Tibial nerve (tissue), 4 donors: ENCODE measurements at regions not wholly inside any gene's neighbourhood (a gene's known extent, or its start where the extent isn't known, plus 50 kb on each side); places are given as distances from the start of the nearest gene placed in this dataset.

Source experiments
- DNase-seq, 2 donors: peaks; one replicate each; pipeline ENCODE4 v3.0.0-alpha.2; 2019; ENCODE audit warnings: low spot score in 2 of 2
- H3K27ac ChIP-seq, 4 donors: fragments of 200-600 bp; sonication (generic) in 3 of 4; one replicate each; pipeline ENCODE4 v1.5.1; 2017 to 2019; ENCODE audit warnings: mild to moderate bottlenecking in 1 of 4
- H3K27me3 ChIP-seq, 2 donors: fragments of 200-600 bp; sonication (generic) in 1 of 2; one replicate each; pipeline versions ENCODE4 v1.5.1 to v1.6.0; 2017 to 2019
- H3K36me3 ChIP-seq, 3 donors: fragments of 200-600 bp; sonication (generic); one replicate each; pipeline ENCODE4 v1.5.1; 2018 to 2019
- H3K4me1 ChIP-seq, 4 donors: fragments of 200-600 bp; sonication (generic) in 3 of 4; one replicate each; pipeline ENCODE4 v1.5.1; 2017 to 2019
- H3K4me3 ChIP-seq, 4 donors: fragments of 200-600 bp; sonication (generic) in 3 of 4; one replicate each; pipeline ENCODE4 v1.5.1; 2017 to 2019; ENCODE audit warnings: mild to moderate bottlenecking in 1 of 4, moderate library complexity in 1 of 4
- H3K9me3 ChIP-seq, 4 donors: fragments of 200-600 bp; sonication (generic) in 3 of 4; one replicate each; pipeline ENCODE4 v1.5.1; 2017 to 2019
- EP300 ChIP-seq, 2 donors: sonication (generic); formaldehyde crosslinking; IDR thresholded peaks; one replicate each; pipeline ENCODE4 v1.6.1; 2017; ENCODE audit warnings: antibody characterized with exemption in 2 of 2, mild to moderate bottlenecking in 1 of 2
- POLR2A ChIP-seq, 2 donors: fragments of 450-650 bp; IDR thresholded peaks; one replicate each; pipeline ENCODE4 v1.6.1; 2017; ENCODE audit warnings: antibody characterized with exemption in 2 of 2, mild to moderate bottlenecking in 2 of 2, moderate library complexity in 2 of 2
- WGBS, 2 donors: methylation state at CpG; one replicate each; pipeline ENCODE4 v1.1.5; 2018; 5-methylcytosine and 5-hydroxymethylcytosine counted together
- TF ChIP-seq, protein P1 (sequence below), 5 experiments: fragments of 200-600 bp in 3 of 5; fragments of 450-650 bp in 2 of 5; sonication (generic) in 3 of 5; IDR thresholded peaks; one replicate each; pipeline ENCODE4 v1.5.1; 2016 to 2019; ENCODE audit warnings: antibody characterized with exemption in 5 of 5, mild to moderate bottlenecking in 3 of 5, moderate library complexity in 2 of 5

- H3K36me3 ChIP-seq: no peaks in the 10 kb centered on the region
- whole genome bisulfite sequencing, 2 donors: 26 to 36% methylated on average over 5 of the region's 5 CpGs
Observed at GRCh38 chr10:70970830-70971229, 82.5 kb upstream of the PCBD1 start.

DNA sequence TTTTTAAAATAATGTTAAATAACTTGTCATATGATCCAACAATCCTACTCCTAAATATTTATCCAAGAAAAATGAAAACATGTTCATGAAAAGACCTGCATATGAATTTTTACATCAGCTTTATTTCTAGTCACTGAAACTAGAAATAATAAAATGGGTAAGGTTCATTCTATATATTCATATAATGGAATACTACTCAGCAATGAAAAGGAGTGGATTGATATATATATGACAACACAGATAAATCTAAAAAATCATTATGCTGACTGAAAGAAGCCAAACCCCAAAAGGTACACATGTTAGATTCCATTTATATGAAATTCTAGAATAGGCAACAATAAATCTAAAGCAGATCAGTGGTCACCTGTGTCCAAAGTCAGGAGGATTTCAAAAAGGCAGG, 84.9 kb upstream of the PCBD1 start:
- Histone ChIP-seq H3K36me3 (no peaks in the 10 kb centered on the region), H3K4me1 (no peaks in the 10 kb centered on the region), H3K27ac (no peak overlapping the region), H3K27me3 (no peaks in the 10 kb centered on the region), H3K4me3 (no peak overlapping the region), H3K9me3 (peaks cover 0 to 38% (median 3%) of the 10 kb centered on the region in 4 donors)
- TF ChIP-seq EP300 (IDR thresholded peaks at IDR 0.05) (no peak), POLR2A (IDR thresholded peaks at IDR 0.05) (no peak)
- TF ChIP-seq, protein P1, sequence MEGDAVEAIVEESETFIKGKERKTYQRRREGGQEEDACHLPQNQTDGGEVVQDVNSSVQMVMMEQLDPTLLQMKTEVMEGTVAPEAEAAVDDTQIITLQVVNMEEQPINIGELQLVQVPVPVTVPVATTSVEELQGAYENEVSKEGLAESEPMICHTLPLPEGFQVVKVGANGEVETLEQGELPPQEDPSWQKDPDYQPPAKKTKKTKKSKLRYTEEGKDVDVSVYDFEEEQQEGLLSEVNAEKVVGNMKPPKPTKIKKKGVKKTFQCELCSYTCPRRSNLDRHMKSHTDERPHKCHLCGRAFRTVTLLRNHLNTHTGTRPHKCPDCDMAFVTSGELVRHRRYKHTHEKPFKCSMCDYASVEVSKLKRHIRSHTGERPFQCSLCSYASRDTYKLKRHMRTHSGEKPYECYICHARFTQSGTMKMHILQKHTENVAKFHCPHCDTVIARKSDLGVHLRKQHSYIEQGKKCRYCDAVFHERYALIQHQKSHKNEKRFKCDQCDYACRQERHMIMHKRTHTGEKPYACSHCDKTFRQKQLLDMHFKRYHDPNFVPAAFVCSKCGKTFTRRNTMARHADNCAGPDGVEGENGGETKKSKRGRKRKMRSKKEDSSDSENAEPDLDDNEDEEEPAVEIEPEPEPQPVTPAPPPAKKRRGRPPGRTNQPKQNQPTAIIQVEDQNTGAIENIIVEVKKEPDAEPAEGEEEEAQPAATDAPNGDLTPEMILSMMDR (IDR thresholded peaks at IDR 0.05): no peak
- no peak for DNase-seq

More at GRCh38 chr10:70970830-70971229, 82.5 kb upstream of the PCBD1 start:
- H3K27ac ChIP-seq: no peak overlapping the region
- no peaks in the 10 kb centered on the region for H3K4me1 ChIP-seq
- no peak for TF ChIP-seq POLR2A (IDR thresholded peaks at IDR 0.05)
- TF ChIP-seq, protein P1 (IDR thresholded peaks at IDR 0.05): no peak
- TF ChIP-seq EP300 (IDR thresholded peaks at IDR 0.05): no peak
- H3K27me3 ChIP-seq: no peaks in the 10 kb centered on the region
- no peak overlapping the region for H3K4me3 ChIP-seq
- H3K9me3 ChIP-seq: peaks cover 0 to 36% (median 3%) of the 10 kb centered on the region in 4 donors
- DNase-seq: no peak

DNA sequence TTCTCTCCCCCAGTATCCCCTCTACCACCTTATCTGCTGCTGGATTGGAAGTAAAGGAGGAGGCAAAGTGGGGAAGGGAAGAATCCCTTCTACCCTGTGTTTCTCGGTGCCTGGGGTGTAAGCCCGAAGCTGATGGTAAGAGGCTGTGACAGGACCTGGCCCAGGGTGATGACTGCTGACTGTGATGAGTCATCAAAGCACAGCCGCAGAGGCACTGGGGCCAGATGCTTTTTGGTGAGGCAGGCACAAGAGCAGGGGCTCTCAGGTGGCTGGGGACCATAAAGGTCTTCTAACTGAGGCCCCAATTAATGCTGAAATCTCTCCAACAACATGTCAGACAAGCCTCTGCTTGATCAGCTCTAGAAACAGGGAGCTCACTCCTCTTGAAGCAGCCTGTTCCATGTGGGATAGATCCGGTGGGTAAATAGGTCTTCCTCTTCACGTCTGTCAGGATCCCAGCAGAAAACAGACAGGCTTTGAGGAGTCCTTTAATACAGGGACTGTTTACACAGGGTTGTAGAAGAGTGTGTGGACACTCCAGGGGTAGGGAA, 86.1 kb upstream of the PCBD1 start:
- no peak for DNase-seq
- WGBS, 2 donors: 45 to 55% methylated on average over 5 of the region's 5 CpGs
- TF ChIP-seq, protein P1 (IDR thresholded peaks at IDR 0.05): no peak
- TF ChIP-seq EP300 (IDR thresholded peaks at IDR 0.05): no peak
- no peak for TF ChIP-seq POLR2A (IDR thresholded peaks at IDR 0.05)

DNA sequence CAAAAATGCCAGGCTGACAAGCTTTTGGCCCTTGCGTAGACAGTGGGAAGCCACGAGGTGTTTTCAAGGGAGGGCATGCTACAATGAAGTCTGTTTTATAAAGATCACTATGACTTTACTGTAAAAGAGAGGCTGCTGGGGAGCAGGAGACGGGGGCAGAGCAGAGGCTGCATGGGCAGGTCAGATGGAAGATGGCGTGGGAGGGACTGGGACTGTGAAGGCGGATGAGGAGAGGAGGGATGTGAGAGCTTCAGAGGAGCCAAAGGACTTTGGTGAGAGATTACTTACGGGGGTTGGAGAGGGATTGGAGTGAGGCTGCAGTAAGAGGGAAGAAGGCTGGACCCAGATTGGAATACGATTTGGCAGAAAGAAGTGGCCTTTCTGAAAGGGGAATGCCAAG, 86.6 kb upstream of the PCBD1 start:
- 66 to 71% methylated on average over 7 of the region's 7 CpGs for WGBS, 2 donors
- peaks cover 0 to 38% (median 3%) of the 10 kb centered on the region in 4 donors for H3K9me3 ChIP-seq
- no peak for DNase-seq
- H3K4me3 ChIP-seq: no peak overlapping the region
- TF ChIP-seq POLR2A (IDR thresholded peaks at IDR 0.05) (no peak), EP300 (IDR thresholded peaks at IDR 0.05) (no peak)
- TF ChIP-seq, protein P1 (IDR thresholded peaks at IDR 0.05): no peak
- H3K36me3 ChIP-seq: no peaks in the 10 kb centered on the region
- H3K4me1 ChIP-seq: no peaks in the 10 kb centered on the region
- H3K27ac ChIP-seq: no peak overlapping the region
- no peaks in the 10 kb centered on the region for H3K27me3 ChIP-seq

More for the DNA sequence above, 86.1 kb upstream of the PCBD1 start:
- H3K4me1 ChIP-seq: no peaks in the 10 kb centered on the region
- H3K27me3 ChIP-seq: no peaks in the 10 kb centered on the region
- no peak overlapping the region for H3K27ac ChIP-seq
- no peak overlapping the region for H3K4me3 ChIP-seq
- no peaks in the 10 kb centered on the region for H3K36me3 ChIP-seq
- peaks cover 0 to 38% (median 3%) of the 10 kb centered on the region in 4 donors for H3K9me3 ChIP-seq

DNA sequence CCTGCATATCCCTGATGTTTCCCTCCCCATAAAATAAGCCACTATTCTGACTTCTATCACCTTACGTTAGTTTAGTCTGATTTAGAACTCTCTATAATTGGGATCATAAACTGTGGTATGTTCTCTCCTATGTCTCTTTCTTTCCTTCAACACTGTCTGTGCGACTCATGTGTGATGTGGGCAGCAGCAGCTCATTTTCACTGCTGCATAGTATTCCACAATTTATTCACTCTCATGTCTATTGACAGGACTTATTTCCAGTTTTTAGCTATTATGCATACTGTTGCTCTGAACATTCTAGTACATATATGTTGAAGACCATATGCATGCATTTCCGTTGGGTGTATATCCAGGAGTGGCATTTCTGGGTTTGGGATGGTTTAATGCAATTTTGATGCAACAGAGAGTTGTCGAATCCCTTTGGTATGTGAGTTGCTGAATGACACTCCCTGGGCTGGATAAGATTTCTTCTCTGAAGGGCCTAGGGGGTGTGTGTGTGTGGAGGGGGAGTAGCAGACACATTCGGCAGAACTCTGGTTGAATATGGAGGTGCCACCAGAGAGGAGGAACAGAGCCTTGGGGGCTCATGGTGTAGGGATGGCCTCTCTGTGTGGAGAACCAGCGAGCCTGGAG, 87.8 kb upstream of the PCBD1 start:
- TF ChIP-seq, protein P1 (IDR thresholded peaks at IDR 0.05): no peak
- TF ChIP-seq POLR2A (IDR thresholded peaks at IDR 0.05) (no peak), EP300 (IDR thresholded peaks at IDR 0.05) (no peak)
- Histone ChIP-seq H3K36me3 (no peaks in the 10 kb centered on the region), H3K9me3 (peaks cover 0 to 30% (median 3%) of the 10 kb centered on the region in 4 donors), H3K27ac (no peak overlapping the region), H3K27me3 (no peaks in the 10 kb centered on the region), H3K4me1 (no peaks in the 10 kb centered on the region), H3K4me3 (no peak overlapping the region)
- no peak for DNase-seq
- WGBS, 2 donors: 89 to 92% methylated on average over 6 of the region's 6 CpGs
